ENCODE measurements at regions not wholly inside any gene's neighbourhood (a gene's known extent, or its start where the extent isn't known, plus 50 kb on each side); places are given as distances from the start of the nearest gene placed in this dataset.

GRCh38 chr9:96068511-96068910 is 193.0 kb downstream of the ERCC6L2 start:
- no peak for TF ChIP-seq ZFX (IDR thresholded peaks at IDR 0.05)
- no peak for TF ChIP-seq CTCF (conservative IDR thresholded peaks at IDR 0.05)

Data from C4-2B (cell line).